ENCODE measurements at regions not wholly inside any gene's neighbourhood (a gene's known extent, or its start where the extent isn't known, plus 50 kb on each side); places are given as distances from the start of the nearest gene placed in this dataset.

DNA sequence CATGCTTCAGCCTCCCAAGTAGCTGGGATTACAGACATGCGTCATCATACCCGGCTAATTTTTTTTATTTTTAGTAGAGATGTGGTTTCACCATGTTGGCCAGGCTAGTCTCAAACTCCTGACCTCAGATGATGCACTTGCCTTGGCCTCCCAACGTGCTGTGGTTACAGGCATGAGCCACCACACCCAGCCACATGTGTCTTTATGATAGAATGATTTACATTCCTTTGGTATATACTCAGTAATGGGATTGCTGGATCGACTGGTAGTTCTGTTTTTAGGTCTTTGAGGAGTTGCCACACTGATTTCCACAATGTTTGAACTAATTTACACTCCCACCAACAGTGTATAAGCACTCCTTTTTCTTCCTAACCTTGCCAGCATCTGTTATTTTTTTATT, 276.2 kb downstream of the METTL15 start:
- intact Hi-C loops (cut with DNase I), result no loop called here
- TF ChIP-seq, protein P1, sequence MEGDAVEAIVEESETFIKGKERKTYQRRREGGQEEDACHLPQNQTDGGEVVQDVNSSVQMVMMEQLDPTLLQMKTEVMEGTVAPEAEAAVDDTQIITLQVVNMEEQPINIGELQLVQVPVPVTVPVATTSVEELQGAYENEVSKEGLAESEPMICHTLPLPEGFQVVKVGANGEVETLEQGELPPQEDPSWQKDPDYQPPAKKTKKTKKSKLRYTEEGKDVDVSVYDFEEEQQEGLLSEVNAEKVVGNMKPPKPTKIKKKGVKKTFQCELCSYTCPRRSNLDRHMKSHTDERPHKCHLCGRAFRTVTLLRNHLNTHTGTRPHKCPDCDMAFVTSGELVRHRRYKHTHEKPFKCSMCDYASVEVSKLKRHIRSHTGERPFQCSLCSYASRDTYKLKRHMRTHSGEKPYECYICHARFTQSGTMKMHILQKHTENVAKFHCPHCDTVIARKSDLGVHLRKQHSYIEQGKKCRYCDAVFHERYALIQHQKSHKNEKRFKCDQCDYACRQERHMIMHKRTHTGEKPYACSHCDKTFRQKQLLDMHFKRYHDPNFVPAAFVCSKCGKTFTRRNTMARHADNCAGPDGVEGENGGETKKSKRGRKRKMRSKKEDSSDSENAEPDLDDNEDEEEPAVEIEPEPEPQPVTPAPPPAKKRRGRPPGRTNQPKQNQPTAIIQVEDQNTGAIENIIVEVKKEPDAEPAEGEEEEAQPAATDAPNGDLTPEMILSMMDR (IDR thresholded peaks at IDR 0.05), result no peak
- Histone ChIP-seq H3K4me1 (no peaks in the 10 kb centered on the region), H3K27me3 (no peaks in the 10 kb centered on the region), H3K36me3 (no peaks in the 10 kb centered on the region), H3K4me3 (no peak overlapping the region), H3K9me3 (peaks cover 0 to 33% of the 10 kb centered on the region in 2 donors), H3K27ac (no peak overlapping the region)
- DNase-seq (no peak), ATAC-seq (no peak)

DNA sequence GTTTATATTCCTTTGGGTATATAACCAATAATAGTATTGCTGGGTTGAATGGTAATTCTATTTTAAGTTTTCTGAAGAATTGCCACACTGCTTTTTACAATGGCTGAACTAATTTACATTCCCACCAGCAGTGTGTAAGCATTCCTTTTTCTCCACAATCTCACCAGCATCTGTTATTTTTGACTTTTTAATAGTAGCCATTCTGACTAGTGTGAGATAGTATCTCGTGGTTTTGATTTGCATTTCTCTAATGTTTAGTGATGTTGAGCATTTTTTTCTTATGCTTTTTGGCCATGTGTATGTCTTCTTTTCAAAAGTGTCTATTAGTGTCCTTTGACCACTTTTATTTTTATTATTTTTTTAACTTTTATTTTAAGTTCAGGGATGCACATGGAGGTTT, 275.3 kb downstream of the METTL15 start:
- H3K4me1 ChIP-seq, result no peaks in the 10 kb centered on the region
- intact Hi-C loops (cut with DNase I), result no loop called here
- no peaks in the 10 kb centered on the region for H3K27me3 ChIP-seq
- H3K27ac ChIP-seq, result no peak overlapping the region
- ATAC-seq, result no peak
- H3K4me3 ChIP-seq, result no peak overlapping the region
- peaks cover 0 to 33% of the 10 kb centered on the region in 2 donors for H3K9me3 ChIP-seq
- no peak for DNase-seq
- TF ChIP-seq, protein P1 (IDR thresholded peaks at IDR 0.05), result no peak
- H3K36me3 ChIP-seq, result no peaks in the 10 kb centered on the region

Small RNA genes in the stretch of these regions (microRNA-seq; reads per million reads assigned to microRNA genes)
- 0 reads per million in 2 donors for gene MIR8068

Data from left lung (tissue), 4 donors.